SU-DHL-6 (cell line): ENCODE measurements at regions not wholly inside any gene's neighbourhood (a gene's known extent, or its start where the extent isn't known, plus 50 kb on each side); places are given as distances from the start of the nearest gene placed in this dataset.

Experiments
- H2AFZ ChIP-seq: fragments of 200-600 bp; sonication (generic); 2 replicates; pipeline ENCODE4 v1.6.1; 2014; ENCODE audit warnings: low read depth, mild to moderate bottlenecking, moderate library complexity, mixed read lengths, antibody characterized with exemption, low read length; ENCODE audit not compliant: severe bottlenecking
- H3F3A ChIP-seq: fragments of 200-600 bp; shearing (Covaris generic); 2 replicates; pipeline ENCODE4 v1.6.0; 2016; ENCODE audit warnings: antibody characterized with exemption, mild to moderate bottlenecking; ENCODE audit not compliant: insufficient read depth
- H3K27ac ChIP-seq: fragments of 200-600 bp; sonication (generic); 2 replicates; pipeline ENCODE4 v1.5.1; 2016; ENCODE audit warnings: low read depth, mild to moderate bottlenecking, low read length, moderate library complexity, mixed read lengths
- H3K27me3 ChIP-seq: fragments of 200-600 bp; sonication (generic), shearing (Covaris generic); 2 replicates; pipeline ENCODE4 v1.6.0; 2014; ENCODE audit warnings: mild to moderate bottlenecking, low read length
- H3K36me3 ChIP-seq: fragments of 200-600 bp; sonication (generic); 2 replicates; pipeline ENCODE4 v1.6.1; 2014; ENCODE audit warnings: mild to moderate bottlenecking, low read length, mixed read lengths
- H3K4me2 ChIP-seq: fragments of 300-600, 200-600 bp; shearing (Covaris generic), sonication (generic); 2 replicates; pipeline ENCODE4 v1.6.0; 2014; ENCODE audit warnings: low read length, low read depth, mild to moderate bottlenecking; ENCODE audit not compliant: poor library complexity, severe bottlenecking
- H3K4me3 ChIP-seq: fragments of 200-600 bp; sonication (generic); 2 replicates; pipeline ENCODE4 v1.5.1; 2014; ENCODE audit warnings: antibody characterized with exemption, low read length, mild to moderate bottlenecking, mixed read lengths; ENCODE audit not compliant: insufficient read depth, poor library complexity, severe bottlenecking
- H3K79me2 ChIP-seq: fragments of 200-600 bp; sonication (generic); 2 replicates; pipeline ENCODE4 v1.6.1; 2014; ENCODE audit warnings: mild to moderate bottlenecking, low read length, moderate library complexity; ENCODE audit not compliant: insufficient read depth
- H3K9ac ChIP-seq: fragments of 200-600 bp; sonication (generic); 2 replicates; pipeline ENCODE4 v1.7.0; 2014; ENCODE audit warnings: mild to moderate bottlenecking, low read length
- H3K9me2 ChIP-seq: fragments of 200-600 bp; sonication (generic); replicated peaks from 2 replicates; pipeline ENCODE4 v1.6.1; 2014; ENCODE audit warnings: low read length; ENCODE audit not compliant: insufficient read depth
- H3K9me3 ChIP-seq: fragments of 200-600 bp; sonication (generic); 2 replicates; pipeline ENCODE4 v1.6.1; 2014; ENCODE audit warnings: low read length, mixed read lengths; ENCODE audit not compliant: insufficient read depth
- H4K20me1 ChIP-seq: fragments of 200-600 bp; sonication (generic); 2 replicates; pipeline ENCODE4 v1.6.1; 2014; ENCODE audit warnings: low read depth, mild to moderate bottlenecking, antibody characterized with exemption, low read length, moderate library complexity, mixed read lengths
- EZH2phosphoT487 ChIP-seq: fragments of 200-600 bp; sonication (generic), shearing (Covaris generic); conservative IDR thresholded peaks from 2 replicates; pipeline ENCODE4 v1.6.1; 2018; ENCODE audit warnings: mild to moderate bottlenecking, antibody characterized with exemption, low read length, moderate library complexity, mixed read lengths
- TF ChIP-seq, protein P1 (sequence below): fragments of 200-600 bp; sonication (generic); IDR thresholded peaks from one replicate; pipeline ENCODE4 v1.5.1; 2017; ENCODE audit warnings: antibody characterized with exemption, mild to moderate bottlenecking, low read length, moderate library complexity; ENCODE audit not compliant: insufficient read depth, poor library complexity, severe bottlenecking

DNA sequence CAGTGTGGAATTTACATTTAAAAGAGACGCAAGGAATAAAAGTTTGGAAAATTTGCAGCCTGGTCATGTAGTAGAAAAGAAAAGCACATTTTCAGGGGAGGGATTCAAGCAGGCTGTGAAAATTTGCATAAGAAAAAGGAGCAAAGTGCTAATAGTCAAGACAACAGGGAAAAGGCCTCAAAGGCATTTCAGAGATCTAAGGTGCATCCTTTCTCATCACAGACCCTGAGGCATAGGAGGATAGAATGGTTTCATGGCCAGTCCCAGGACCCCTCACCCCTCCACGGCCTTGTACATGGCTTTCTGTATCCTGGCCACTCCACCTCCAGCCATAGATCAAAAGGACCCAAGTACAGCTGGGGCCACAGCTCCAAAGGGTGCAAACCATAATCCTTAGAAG, 380.5 kb upstream of the BRINP3 start:
- H3K9me3 ChIP-seq: no peaks in the 10 kb centered on the region
- no peaks in the 10 kb centered on the region for H3K79me2 ChIP-seq
- H2AFZ ChIP-seq: no peak overlapping the region
- H3K4me2 ChIP-seq: no peak overlapping the region
- no peaks in the 10 kb centered on the region for H3K36me3 ChIP-seq
- no peak overlapping the region for H3K9ac ChIP-seq
- no peaks in the 10 kb centered on the region for H4K20me1 ChIP-seq
- H3K27ac ChIP-seq: no peak overlapping the region
- no peaks in the 10 kb centered on the region for H3F3A ChIP-seq
- no peak for TF ChIP-seq EZH2phosphoT487
- TF ChIP-seq, protein P1, sequence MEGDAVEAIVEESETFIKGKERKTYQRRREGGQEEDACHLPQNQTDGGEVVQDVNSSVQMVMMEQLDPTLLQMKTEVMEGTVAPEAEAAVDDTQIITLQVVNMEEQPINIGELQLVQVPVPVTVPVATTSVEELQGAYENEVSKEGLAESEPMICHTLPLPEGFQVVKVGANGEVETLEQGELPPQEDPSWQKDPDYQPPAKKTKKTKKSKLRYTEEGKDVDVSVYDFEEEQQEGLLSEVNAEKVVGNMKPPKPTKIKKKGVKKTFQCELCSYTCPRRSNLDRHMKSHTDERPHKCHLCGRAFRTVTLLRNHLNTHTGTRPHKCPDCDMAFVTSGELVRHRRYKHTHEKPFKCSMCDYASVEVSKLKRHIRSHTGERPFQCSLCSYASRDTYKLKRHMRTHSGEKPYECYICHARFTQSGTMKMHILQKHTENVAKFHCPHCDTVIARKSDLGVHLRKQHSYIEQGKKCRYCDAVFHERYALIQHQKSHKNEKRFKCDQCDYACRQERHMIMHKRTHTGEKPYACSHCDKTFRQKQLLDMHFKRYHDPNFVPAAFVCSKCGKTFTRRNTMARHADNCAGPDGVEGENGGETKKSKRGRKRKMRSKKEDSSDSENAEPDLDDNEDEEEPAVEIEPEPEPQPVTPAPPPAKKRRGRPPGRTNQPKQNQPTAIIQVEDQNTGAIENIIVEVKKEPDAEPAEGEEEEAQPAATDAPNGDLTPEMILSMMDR: no peak
- H3K9me2 ChIP-seq: no peaks in the 10 kb centered on the region
- H3K27me3 ChIP-seq: no peaks in the 10 kb centered on the region
- no peak overlapping the region for H3K4me3 ChIP-seq

DNA sequence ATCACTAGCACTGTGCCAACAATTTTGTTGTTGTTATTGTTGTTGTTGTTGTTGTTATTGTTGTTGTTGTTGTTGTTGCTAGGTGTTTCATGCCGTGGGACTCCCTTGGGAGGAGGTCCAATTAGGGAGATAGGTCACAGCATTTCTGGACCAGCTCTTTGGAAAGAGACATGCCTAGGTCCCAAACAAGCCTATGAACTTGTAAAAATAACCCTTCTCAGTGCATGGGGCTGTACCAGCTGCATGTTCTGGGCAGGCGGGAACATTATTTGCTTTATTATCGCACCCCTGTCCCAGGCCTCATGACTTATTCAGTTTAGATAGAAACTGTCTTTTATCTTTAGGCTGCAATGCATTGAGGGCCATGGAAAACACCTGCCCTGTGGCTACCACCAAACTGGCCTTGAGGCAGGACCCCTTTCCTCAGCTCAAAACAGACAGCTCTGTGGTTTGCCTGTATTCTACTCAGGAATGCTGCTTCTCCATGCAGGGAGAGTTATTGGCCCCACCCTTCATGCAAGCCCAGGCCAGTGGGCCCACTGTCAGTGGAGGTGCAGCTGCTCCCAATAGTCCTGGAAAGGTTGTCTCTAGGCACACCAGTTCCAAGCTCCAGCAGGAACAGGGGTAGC, 386.5 kb upstream of the BRINP3 start:
- Histone ChIP-seq H3K79me2 (no peaks in the 10 kb centered on the region), H3K9me3 (no peaks in the 10 kb centered on the region), H3F3A (no peaks in the 10 kb centered on the region), H4K20me1 (no peaks in the 10 kb centered on the region), H3K4me3 (no peak overlapping the region), H3K27ac (no peak overlapping the region), H3K9me2 (no peaks in the 10 kb centered on the region), H3K36me3 (no peaks in the 10 kb centered on the region), H3K9ac (no peak overlapping the region), H3K27me3 (no peaks in the 10 kb centered on the region), H2AFZ (no peak overlapping the region), H3K4me2 (no peak overlapping the region)
- TF ChIP-seq, protein P1: no peak
- no peak for TF ChIP-seq EZH2phosphoT487

DNA sequence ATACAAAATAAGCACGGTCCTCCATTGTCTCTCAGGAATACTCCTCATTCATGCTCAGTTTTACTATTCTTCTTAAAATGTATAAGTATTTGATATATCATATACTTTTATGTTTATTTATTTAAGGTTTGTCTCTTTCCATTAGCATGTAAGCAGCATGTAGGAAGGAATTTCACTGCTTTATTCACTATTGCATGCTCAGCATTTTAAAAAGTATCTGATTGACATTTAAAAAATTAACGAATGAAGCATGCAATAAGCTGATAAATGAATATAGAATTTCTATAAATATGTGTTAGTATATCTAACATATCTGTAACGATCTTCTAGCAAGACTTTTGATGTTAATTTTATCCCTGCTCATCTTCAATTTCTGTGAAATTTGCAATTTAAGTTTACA, 402.7 kb upstream of the BRINP3 start:
- Histone ChIP-seq H3F3A (no peaks in the 10 kb centered on the region), H3K9me2 (no peaks in the 10 kb centered on the region), H3K4me3 (no peak overlapping the region), H3K79me2 (no peaks in the 10 kb centered on the region), H3K9me3 (no peaks in the 10 kb centered on the region), H3K36me3 (no peaks in the 10 kb centered on the region), H3K9ac (no peak overlapping the region), H3K27me3 (no peaks in the 10 kb centered on the region), H4K20me1 (no peaks in the 10 kb centered on the region), H3K27ac (no peak overlapping the region), H3K4me2 (no peak overlapping the region), H2AFZ (peak overlapping the region; percentile 76)
- TF ChIP-seq EZH2phosphoT487: no peak
- TF ChIP-seq, protein P1: no peak
